Stimulated activated CD4-positive, alpha-beta T cell treated with anti-CD3 and anti-CD28 coated beads, Interleukin-1b, Interleukin-23, amount 100 ng/mL, for 24 hours (primary cell): ENCODE measurements at regions not wholly inside any gene's neighbourhood (a gene's known extent, or its start where the extent isn't known, plus 50 kb on each side); places are given as distances from the start of the nearest gene placed in this dataset.

Experiments used
- DNase-seq, 4 experiments: peaks; one replicate each; pipeline ENCODE4 v3.0.0-alpha.2; 2020; ENCODE audit warnings: low read depth in 4 of 4, low spot score in 1 of 4

DNA sequence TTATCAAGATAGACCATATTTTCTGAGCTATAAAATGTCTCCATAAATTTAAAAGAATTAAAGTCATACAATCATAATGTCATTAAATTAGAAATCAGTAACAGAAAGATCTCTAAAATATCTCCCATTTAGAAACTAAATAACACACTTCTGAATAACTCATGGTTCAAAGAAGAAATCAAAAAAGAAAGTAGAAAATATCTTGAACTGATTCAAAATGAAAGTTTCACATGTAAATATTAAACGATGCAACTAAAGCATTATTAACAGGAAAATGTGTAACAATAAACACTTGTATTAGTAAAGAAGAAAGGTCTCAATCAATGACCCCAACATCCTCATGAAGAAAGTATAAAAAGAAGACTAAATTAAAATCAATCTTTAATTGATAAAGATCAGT is 50.5 kb upstream of the PZP start:
- DNase-seq, result no peak
